D721Med (cell line): ENCODE measurements at regions not wholly inside any gene's neighbourhood (a gene's known extent, or its start where the extent isn't known, plus 50 kb on each side); places are given as distances from the start of the nearest gene placed in this dataset.

Experiments
- DNase-seq: peaks from one replicate; pipeline ENCODE4 v3.0.0; 2011; ENCODE audit warnings: low spot score; ENCODE audit not compliant: insufficient read length
- FAIRE-seq: peaks from 2 replicates; lab custom pipeline; 2011; peaks lifted over from hg19 to GRCh38; lab: Jason Lieb, UNC
- TF ChIP-seq, protein P1 (sequence below): IDR thresholded peaks from 2 replicates; pipeline ENCODE4 v1.5.1; 2012; ENCODE audit warnings: mild to moderate bottlenecking, control low read depth; ENCODE audit not compliant: insufficient read depth; ENCODE audit errors: missing control alignments

DNA sequence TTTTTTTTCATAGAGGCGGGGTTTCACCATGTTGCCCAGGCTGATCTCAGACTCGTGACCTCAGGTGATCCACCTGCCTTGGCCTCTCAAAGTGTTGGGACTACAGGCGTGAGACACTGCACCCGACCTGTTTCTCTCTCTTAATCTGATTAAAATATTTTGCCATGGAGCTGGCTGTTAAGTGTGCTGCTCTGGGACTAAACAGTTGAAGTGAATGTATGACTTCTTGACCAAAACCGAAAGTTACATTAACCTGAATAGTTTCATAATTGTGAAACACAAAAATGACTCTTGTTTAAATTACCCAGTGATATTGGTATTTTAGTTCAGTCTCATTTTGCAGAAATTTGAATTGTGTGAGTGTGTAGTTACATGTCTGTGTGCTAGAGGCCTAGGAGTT is 2548.6 kb downstream of the PCDH7 start:
- TF ChIP-seq, protein P1, sequence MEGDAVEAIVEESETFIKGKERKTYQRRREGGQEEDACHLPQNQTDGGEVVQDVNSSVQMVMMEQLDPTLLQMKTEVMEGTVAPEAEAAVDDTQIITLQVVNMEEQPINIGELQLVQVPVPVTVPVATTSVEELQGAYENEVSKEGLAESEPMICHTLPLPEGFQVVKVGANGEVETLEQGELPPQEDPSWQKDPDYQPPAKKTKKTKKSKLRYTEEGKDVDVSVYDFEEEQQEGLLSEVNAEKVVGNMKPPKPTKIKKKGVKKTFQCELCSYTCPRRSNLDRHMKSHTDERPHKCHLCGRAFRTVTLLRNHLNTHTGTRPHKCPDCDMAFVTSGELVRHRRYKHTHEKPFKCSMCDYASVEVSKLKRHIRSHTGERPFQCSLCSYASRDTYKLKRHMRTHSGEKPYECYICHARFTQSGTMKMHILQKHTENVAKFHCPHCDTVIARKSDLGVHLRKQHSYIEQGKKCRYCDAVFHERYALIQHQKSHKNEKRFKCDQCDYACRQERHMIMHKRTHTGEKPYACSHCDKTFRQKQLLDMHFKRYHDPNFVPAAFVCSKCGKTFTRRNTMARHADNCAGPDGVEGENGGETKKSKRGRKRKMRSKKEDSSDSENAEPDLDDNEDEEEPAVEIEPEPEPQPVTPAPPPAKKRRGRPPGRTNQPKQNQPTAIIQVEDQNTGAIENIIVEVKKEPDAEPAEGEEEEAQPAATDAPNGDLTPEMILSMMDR: no peak
- no peak for FAIRE-seq

DNA sequence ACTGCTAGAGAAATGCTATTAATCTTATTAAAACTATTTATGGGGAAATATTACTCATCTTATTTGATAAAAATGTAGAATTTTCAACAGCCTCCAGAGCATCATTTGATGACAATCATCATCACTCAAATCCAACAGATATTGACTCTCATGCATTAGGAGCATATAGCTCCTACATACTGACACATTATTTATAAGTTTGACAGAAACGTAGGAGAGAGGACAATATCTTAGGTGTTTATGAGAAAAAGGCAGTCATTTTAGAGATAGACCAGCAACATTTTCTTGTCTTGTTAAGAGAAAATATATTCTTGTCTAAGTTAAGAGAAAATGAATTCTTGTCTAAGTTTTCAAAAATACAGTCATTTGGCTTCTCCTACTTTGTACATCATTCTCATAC is 2550.2 kb downstream of the PCDH7 start:
- TF ChIP-seq, protein P1: no peak
- no peak for DNase-seq
- no peak for FAIRE-seq

More for the DNA sequence above, 2548.6 kb downstream of the PCDH7 start:
- DNase-seq: no peak

DNA sequence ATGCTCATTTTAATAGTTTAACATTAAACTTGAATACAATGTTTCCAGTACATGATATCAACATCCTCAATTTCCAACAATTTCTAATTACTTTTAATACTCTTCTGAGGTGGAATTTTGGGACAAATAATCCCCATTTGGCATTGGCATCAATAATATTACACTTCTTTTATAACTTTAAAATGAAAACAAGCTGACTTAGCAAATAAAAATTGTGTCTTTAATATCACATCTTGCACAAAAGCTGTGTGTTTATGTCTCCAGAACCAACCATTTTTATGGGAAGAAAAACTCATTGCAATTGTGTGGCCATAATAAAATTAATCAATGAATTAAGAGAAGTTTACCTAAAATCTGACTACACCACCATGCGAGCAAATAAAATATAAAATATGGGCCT is 2552.6 kb downstream of the PCDH7 start:
- TF ChIP-seq, protein P1: no peak
- no peak for DNase-seq
- peak; percentile 44 for FAIRE-seq

DNA sequence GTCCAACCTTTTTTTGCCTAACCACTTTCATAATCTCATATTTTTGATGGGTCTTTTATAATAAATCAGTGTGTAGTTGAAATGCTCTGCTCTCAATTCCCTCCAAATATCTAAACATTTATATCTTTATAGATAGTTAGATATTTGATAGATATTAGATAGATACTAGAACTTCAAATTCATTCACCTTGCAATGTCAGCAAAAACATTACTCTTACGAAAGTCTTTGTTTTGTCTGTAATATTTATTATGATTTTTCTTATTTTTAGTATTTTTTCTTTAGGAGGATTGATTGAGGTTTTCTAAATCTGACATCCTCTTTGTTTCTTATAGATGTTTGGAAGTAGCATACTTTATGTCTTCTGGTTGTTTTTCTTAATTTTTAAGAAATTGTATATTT is 2563.6 kb downstream of the PCDH7 start:
- DNase-seq: no peak
- no peak for FAIRE-seq
- TF ChIP-seq, protein P1: no peak

DNA sequence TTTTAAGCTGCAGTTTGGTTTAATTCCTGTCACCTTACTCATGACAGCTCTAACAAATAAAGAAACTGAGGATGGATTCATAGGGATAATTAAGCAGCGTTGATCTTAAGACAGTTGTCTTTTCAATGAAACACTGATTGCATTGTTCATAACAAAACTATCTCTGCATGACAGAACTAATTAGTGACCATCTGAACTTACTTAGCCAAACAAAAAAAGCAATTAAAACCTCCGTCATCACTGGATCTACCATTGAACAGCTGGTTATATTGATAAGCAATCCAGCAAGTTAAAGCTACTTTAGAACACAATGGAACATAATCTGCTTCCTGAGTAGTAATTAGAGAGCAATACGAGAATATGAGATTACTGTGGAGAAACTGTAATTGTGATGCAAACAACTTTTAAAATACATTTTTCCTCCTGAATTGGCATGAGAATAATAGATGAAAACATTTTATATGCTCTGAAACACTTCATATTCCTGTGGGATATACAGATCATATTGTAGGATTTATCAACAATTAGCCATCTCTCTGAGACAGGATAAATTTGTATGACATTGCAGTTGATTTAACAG is 2576.8 kb downstream of the PCDH7 start:
- TF ChIP-seq, protein P1: no peak
- DNase-seq (no peak), FAIRE-seq (peak; percentile 93)

DNA sequence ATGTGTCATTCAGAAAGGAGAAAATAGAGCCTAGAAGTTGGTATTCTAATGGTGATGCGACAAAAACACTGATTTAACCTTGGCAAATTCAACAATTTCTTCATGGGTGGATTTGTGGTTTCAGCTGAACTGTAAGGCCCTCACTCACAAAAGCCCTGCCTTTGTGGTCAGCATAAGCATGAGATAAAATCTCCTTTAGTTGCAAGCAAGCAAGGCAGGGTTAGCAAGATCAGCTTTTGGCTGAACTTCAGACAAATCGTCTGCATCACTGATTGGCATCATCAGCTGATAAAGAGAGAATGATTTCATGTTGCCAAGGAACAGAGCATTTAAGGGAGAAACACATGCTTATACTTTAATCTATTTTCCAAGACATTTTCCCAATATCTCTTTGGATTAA is 2582.2 kb downstream of the PCDH7 start:
- no peak for DNase-seq
- FAIRE-seq: no peak
- TF ChIP-seq, protein P1: no peak

DNA sequence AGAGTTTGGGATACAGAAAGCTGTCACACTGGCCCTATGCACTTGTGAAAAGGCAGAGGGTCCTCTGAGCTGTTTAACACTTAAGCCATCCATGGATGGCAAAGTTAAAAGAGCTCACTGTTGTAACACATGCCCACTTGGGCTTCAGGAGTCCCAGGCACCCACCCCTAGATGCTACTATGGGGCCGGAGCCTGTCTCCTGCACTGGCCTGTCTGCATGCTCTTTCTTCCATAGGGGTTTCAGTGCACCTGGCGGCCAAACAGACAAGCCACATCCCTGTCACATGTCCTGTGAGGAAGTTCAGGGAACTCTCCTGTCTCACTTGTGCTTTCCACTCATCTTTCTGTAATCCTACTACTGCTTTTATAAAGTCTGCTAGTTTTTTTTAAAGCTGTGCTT is 2586.0 kb downstream of the PCDH7 start:
- TF ChIP-seq, protein P1: no peak
- no peak for DNase-seq
- no peak for FAIRE-seq
